Stimulated activated CD8-positive, alpha-beta memory T cell treated with anti-CD3 and anti-CD28 coated beads, Interleukin-15, amount 100 ng/mL, for 1 hour (primary cell): ENCODE measurements at regions not wholly inside any gene's neighbourhood (a gene's known extent, or its start where the extent isn't known, plus 50 kb on each side); places are given as distances from the start of the nearest gene placed in this dataset.
"Not testable (repeated sequence)": the region's sequence is repeated elsewhere in the genome, so short reads cannot be mapped to it uniquely, and the experiment has no call there.

Source experiments
- DNase-seq: peaks from one replicate; pipeline ENCODE4 v3.0.0-alpha.2; 2020; ENCODE audit warnings: low read depth

DNA sequence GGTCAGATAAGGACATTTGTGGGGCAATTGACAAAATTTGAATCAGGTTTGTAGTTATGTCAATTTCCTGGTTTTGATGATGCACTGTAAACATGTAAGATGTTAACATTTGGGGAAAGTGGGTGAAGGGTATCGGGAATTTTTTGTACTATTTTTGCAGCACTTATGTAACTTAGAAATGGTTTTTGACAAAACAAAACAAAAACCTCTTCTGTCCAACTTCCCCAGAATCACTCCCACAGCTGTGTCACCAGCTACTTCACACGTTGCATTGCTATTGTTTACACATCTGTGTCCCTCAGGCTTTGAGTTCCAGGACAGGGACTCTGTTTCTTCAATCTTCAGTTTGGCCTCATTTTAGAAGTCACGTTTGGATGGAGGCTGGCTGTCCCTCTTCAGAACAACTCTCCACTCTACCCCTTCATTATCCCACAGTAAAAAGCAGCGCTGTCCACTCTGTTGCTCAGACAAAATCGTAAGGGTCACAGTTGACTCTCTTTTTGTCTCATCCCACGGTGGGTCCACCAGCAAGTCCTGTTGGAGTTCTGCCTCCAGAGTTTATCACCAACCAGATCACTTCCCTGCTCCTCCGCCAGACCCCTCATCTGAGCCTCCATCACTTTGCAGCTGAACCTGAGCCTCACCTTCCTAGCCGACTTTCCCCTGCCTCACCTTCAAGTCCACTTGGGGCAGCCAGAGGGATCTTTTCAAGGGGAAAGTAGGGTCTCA lies 63.2 kb downstream of the NENF start:
- no peak for DNase-seq

DNA sequence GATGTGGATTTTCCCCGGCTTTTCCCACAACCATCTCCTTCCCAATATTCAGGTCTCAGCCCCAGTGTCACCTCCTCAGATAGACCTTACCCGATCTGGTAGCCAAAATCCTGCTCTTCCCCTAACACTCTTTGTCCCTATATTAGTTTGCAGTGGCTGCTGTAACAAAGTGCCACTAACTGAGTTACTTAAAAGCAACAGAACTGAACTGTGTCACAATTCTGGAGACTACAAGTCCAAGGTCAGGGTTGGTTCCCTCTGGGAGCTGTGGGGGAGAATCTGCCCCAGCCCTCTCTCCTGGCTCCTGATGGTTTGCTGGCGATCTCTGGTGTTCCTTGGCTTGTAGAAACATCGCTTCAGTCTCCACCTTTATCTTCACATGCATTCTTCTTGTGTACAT lies 64.0 kb downstream of the NENF start:
- DNase-seq = no peak

DNA sequence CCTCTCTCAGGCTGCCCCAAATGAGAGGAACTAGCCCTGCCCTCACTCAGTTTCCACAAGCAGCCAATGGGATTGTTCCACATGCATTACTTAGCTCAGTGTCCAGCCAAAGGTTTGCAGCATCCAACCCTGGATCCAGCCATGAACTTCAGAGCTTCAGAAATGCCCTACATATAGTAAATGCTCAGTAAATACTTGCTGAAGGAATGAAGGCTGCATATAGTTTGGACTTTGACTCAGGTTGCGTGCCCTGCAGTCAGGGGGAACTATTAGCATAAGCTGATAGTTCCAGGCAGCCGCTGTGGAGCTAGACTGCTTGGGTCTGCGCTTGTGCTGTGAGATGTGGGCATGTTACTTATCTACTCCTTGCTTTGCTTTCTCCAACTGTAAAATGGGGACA lies 64.8 kb downstream of the NENF start:
- DNase-seq = no peak

DNA sequence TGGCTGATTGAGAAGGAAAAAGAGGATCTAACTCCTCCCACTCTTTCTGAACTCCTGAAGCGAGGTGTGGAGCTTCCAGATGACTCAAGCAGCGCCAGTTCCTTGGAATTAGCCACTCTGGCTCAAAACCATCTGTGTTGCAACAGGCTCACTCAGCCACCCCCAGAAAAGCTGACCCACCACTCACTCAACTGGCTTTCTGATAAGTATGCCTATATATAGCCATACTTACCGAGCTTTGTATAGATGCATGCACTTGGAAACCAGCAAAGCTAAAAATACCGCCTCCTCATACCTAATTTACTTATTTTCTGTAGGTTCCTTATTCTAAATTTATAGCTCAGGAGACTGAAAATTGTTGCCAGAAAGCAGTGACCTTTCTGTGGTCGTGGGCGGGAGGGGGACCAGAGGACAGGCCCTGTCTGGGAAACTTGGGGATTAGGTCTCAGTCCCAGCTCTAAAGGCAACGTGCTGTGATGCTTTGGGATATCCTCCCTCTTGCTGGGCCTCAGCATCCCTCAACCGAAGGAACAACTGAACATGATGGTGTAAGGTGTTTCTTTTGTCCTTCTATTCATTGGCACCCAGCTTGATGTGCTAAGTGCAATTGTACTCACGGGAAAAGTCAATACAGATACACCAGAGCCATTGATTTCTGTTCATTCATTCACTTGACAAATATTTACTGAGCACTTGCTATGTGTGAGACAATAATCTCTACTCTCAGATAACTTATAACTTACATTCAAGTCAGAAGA lies 65.7 kb downstream of the NENF start:
- no peak for DNase-seq

DNA sequence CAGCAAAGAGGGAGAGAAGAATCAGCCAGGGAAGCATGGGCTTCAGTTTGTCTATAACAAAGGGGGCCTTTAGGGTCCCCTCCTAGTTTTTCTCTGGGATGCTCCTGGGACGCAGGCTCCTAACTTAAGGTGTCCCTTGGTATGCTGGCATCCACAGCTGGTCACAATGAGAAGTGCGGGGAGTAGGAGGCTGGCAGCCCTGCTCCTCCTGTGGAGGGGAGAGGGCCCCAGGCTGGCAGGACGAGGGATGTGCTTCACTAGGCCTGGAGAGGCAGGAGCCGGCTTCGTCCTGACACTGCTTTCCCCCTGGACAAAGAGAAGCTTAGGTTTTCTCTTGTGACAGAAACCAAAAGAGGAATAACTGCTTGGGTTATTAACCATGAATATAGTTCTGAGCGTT lies 67.6 kb downstream of the NENF start:
- no peak for DNase-seq

DNA sequence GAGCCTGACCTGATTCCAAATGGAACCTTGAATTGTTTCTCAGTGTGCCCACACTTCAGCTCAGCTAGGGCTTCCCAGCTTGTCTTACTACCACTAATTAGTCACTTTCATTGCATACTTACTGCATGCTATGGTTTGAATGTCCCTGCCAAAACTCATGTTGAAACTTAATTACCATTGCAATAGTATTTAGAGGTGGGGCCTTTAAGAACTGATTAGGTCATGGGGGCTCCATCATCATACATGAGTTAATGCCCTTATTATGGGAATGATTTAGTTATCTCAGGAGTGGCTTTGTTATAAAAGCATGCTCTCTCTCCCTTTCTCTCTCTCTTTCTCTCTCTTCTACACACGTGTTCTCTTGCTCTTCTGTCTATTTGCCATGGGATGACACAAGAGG lies 68.3 kb downstream of the NENF start:
- DNase-seq = no peak

DNA sequence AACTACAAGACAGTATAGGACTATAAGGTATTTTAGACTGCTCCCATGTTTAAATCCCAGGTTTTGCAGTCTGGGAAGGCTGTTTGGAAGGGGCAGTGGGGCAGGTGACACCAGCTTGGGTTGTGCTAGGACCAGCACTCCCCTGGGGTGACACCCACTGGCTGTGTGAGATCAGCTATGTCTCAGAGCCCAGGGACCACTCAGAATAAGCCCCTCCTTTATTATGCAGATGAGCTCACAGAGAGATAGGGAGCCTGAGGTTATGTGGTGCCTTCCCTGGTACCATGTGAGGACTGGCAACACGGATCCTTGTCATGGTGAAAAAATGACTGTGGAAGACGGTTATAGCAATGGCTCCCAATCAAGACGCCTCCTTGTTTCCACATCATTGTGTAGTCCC lies 71.0 kb downstream of the NENF start:
- DNase-seq = no peak

DNA sequence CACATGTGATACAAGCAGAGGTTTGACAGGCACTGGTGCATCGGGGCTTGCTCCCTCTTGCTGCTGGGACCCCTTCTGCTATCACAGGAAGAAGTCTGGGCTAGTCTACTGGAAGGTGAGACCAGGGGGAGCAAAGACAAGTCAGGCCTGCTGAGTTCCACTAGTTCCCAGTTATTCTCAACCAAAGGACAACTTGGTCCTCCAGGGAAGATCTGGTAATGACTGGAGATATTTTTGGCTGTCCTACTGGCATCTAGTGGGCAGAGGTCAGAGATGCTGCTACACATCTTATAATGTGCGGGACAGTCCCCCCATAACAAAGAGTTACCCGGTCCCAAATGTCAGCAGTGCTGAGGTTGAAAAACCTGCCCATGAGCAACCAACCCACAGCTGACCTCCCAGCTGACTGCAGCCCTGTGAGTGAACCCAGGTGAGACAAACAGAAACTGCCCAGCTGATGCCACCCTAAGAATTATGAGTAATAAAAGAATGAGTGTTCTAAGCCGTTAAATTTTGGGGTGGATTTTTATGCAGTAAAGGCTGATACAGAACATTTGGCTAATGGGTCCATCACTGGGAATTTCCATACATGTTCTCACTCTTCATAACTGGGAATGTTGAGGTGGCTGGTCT lies 71.6 kb downstream of the NENF start:
- DNase-seq = no peak

DNA sequence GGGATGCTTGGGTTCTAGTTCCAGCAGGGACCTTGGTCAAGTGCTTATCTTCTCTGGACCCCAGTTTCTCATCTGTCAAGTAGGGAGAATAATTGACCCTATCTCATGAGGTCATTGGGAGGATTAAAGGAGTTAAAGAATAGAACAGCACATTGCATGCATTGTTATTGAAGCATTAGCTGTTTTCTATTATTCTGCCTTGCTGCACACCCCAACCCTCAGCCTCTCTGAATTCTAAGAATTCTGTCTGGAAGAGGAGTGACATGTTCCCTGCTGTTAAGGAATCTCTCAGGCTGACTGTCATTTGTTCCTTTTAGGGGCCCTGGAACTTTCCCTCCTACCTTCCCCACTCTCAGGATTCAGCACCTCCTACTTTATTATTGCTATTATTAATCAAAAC lies 73.9 kb downstream of the NENF start:
- no peak for DNase-seq

DNA sequence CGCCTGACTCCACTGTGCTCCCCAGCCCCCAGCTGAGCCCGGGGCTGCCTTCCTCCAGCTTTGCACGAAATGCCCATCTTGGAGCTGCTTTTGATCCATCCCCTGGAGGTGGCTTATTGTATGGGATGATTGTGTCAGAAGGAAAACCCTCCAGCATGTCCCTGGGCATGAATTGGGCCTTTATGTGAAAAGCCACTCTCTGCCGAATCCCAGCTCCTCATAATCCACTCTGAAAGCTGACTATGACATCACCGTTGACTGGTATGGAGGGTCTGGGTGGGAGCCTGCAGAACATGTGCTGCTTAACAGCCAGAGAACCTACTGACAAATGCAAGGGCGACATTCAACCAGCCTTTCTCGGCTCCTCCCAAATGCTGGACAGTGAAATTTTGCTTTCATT lies 74.6 kb downstream of the NENF start:
- DNase-seq = no peak

DNA sequence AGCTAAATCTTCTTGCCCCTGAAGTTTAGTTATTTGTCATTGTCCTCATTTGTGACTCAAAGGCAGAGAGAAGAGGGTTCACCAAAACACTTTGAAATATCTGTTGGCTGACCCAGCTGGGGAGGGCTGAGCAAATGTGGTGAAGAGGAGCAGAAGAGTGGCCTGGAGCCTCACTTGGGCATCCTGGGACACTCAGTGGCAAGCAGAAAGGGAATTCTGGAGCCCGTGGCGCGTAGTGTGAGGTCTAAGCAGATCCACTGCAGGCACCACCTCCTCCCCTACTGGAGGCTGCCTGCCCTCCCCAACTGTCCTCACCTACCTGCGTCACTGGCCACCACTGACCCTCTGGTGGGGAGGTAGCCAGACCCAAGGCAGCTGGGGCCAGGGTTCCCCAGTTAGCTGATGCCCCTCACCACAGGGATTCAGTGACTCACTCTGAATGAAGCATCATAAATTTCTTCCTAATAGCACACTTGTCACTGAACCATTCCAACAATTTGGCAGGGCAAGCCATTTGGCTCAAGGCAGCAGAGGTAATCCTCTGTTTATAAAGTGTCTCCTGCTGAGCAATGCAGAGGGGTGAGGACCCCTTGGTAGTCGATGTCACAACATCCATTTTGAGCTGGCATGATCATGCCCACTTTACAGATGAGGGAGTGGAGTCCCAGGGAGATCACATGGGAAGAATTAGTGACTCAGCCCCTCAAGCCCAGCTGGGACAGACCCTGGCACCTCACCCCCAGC lies 80.3 kb downstream of the NENF start:
- DNase-seq = no peak

DNA sequence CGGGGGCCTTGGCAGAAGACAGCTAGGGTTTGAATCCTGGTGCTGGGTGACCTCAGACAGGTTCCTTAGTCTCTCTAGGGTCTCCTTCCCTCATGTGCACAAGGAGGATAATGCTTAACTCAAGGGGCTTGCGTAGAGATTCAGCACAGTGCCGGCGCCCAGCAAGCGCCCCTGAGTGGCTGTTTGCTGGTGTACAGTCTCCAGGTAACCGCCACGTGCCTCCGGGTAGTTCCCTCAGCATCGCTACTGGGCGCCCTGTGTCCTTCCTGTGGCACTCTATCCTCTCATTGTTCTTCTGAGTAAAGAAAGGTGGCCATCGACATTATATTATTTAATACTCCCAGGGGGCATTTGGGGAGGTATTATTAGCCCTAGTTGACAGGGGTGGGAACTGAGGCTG lies 80.9 kb downstream of the NENF start:
- no peak for DNase-seq

DNA sequence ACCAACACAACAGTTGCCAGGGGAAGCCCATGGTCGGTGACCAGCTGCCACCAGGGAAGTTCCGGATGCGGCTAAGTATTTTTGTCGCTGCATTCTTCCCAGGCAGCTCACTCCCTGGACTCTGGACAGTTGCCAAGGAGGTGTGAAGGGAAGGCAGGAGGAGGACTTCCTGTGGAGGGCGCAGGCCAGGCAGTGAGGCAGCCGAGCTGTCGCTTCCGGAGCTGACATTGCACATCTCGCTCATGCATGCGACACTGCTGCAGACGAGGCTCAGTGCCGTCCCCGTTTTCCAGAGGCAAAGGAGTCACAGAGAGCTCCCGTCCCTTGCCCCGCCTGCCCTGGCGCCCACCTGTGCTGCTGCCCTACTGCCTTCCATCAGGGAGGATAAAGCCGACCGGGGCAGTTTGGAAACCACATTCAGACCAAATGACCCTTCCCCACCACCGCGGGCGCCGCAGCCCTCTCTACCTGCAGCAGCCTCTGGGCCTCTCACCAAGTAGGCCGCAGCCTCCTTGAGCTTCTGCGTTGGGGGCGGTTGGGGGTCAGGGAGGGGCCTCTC lies 81.4 kb downstream of the NENF start:
- no peak for DNase-seq

DNA sequence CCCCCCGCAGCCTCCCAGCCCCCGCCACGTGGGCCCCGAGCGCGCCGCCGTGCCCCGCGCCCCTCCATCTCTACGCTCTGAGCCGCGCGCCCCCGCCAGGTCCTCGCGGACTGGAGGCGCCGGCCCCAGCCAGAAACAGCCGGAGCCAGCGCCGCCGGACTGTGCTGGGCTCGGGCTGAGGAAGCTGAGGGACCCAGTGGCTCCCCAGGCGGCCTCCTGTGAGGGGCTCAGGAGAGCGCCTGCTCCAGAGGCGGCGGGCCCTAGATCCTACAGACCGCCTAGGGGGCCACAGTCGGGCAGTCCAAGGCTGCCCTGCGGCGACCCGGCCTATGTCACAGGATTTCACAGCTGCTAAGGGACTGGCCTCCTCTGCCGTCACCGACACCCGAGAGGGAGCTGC lies 82.1 kb downstream of the NENF start:
- no peak for DNase-seq

DNA sequence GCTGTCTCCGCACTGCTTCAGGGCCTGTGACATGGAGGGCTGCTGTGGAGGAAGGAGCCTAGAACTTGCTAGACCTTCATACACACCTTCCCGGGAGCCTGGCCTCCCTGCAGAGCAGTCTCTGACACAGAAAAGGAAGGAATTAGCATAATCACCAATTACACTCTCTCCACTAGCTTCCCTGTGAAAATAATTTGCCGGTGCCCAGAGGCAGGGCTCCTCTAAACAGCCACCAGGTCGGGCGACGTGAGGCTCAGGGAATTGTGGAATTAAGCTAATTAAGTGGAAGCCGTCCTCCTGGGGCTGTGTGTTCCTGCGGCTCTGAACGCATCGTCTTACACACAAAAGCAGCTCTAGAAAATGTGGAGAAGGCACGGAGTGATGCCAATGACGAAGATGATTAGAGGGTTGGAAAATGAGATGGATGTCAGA lies 82.6 kb downstream of the NENF start:
- no peak for DNase-seq

DNA sequence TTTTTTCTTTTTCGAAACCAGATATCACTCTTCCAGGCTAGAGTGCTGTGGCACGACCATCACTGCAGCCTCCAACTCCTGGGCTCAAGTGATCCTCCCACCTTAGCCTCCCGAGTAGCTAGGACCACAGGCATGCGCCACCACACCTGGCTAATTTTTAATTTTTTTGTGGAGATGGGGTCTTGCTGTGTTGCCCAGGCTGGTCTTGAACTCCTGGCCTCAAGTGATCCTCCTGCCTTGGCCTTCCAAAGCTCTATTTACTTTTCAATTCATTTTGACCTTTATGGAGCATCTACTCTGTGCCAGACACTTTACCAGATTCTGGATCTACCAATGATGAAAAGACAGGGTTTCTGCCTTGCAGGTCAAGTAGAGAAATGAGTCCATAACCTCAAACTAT lies 83.3 kb downstream of the NENF start:
- not testable (repeated sequence) for DNase-seq

DNA sequence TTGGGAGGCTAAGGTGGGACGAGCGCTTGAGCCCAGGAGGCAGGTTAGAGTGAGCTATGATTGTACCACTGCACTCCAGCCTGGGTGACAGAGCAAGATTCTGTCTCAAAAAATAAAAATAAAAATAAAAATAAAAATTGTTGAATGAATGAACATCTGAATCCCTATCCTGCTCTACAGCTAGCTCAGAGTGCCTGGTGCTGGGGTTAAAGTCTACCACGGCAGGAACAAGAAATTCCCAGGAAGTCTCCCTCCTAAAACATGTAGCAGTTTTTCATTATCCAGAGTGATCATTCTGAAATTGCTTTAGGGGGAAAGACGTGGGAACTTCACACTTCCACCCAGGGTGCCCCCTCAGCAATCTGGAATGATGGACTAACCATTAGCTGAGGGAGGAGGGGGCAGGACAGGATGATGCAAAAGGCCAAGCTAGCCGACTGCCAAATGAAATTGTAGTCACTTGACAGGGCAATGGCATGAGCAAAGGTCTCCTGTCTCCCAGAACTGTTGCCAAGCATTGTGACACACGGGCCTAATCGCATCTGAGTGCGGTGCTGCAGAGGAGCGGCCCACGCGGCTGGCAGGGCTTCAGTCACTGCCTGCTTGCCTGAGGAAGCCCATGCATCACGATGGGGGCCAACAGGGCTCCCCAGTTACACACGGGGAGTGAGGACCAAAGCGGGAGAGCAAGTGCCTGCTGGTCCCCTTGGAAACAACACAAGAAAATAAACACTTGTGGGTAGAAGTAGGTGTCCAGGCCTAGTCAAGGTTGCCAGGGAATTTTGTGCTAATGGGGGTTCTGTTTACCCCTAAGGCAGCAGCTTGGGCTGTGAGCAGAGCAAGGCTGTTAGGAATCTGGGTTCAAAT lies 85.7 kb downstream of the NENF start:
- DNase-seq = no peak

DNA sequence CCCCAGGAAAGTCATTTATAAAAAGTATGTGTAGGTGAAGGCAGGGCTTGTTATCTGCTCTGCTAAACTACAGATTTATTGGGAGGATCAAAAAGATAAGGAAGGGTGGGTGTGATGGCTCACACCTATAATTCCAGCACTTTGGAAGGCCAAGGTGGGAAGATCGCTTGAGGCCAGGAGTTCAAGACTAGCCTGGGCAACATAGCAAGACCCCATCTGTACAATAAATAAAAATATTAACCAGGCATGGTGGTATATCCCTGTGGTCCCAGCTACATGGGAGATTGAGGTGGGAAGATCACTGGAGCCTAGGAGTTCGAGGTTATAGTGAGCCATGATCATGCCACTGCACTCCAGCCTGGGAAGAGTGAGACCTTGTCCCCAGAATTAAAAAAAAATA lies 86.4 kb downstream of the NENF start:
- DNase-seq = no peak

DNA sequence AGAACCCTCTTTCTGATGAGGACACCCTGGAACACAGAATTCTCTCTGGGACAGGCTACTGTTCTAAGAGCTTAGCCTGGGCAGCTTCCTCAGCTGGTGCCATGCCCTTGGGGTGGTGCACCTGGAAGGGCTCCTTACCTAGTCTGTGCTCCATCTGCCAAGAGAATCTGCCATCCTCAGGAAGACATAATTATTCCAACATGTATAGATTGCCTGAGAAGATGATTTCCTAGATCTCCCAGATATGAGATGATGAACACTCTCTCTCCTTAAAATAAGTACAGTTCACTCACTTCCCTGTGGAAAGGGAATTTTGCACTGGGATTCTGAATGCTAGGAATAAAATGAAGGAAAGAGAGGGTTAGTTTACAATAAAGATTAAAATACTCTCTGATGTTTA lies 87.6 kb downstream of the NENF start:
- DNase-seq = no peak

DNA sequence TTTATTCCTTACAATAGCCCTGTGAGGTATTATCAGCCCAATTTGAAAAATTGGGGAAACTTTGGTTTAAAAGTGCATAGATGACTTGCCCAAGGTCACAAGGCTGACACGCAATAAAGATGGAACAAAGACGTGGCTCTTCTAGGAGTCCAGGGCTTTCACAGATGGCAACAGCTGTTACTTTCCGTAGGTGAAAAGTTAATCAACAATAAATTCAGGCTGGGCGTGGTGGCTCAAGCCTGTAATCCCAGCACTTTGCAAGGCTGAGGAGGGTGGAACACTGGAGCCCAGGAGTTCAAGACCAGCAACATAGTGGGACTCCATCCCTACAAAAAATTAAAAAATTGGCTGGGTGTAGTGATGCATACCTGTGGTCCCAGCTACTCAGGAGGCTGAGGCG lies 87.8 kb upstream of the ATF3 start:
- DNase-seq = no peak

DNA sequence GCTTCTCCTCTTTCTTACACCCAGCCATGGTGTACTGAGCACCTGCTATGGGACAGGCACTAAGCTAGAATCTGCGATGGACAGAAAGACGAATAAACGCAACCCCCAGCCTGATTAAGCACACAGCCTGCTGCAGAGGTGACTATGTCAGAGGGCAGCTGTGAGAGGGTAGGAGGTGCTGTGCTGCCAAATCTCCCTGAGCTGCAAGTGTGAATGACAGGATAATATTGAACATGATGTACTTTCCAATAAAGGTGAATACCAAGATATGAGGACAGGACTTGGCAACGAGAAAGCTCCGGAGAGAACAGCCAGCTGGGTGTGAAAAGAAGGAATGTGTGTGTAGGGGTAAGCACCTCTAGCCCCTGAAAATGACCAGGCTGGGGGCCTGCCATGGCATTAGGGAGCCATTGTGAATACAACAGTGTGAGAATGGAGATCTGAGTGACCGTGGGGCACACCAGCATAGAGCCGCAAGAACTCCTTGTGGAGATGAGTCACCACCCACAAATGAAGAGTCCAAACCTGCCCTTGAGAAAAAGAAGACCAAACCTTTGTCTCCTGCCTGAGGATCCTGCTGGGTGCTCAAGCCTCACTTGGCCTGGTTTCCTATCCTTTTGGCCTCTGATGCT lies 83.0 kb upstream of the ATF3 start:
- no peak for DNase-seq
